NCI-H1417 treated with DMSO at 0.1 percent for 48 hours (cell line): ENCODE measurements at regions not wholly inside any gene's neighbourhood (a gene's known extent, or its start where the extent isn't known, plus 50 kb on each side); places are given as distances from the start of the nearest gene placed in this dataset.

Source experiments
- DNase-seq: peaks from one replicate; lab custom pipeline; 2025; lab: John Stamatoyannopoulos, UW

DNA sequence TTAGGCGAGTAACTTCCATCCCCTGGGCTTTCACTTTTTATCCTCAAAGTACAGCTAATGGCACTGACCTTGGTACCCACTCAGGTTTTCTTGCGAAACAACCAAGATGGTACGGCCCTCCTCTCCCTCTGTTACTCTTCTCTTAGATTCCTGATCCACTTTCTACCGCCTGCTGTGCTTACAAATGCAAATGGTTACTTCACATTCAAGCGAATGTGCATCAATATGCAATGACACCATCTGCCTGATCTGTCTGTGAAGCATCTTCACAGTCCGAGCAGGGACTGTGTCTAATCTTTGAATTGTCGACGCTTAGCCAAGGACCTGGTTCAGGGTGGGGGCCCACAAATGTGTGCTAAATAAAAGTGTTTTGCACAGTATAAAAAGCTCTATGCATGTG is 112.2 kb downstream of the TRIB2 start:
- DNase-seq, result no peak

GRCh38 chr2:12831016-12831415 is 114.3 kb downstream of the TRIB2 start:
- DNase-seq, result no peak

DNA sequence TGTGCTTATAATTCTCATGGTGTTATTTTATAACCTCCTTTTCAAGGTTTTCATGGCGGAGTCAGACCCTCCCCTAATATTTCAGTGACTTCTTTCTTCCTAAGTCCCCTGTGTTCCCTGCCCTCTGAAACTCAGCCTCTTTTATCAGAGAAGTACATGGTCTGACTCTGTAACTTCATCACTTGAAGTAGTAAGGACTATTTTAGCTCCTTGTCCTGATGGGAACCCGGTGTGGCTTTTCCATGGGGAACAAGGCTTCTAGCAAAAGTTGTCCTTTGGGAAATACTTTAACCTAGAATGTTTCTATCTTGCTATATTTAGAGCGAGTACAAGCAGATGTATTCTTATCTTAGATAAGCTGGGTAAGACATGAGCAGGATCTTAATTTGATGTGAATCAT is 117.5 kb downstream of the TRIB2 start:
- no peak for DNase-seq

GRCh38 chr2:12835733-12836132 is 119.0 kb downstream of the TRIB2 start:
- no peak for DNase-seq

- DNase-seq, result no peak
These were observed 122.6 kb downstream of the TRIB2 start for GRCh38 chr2:12839339-12839738.

DNA sequence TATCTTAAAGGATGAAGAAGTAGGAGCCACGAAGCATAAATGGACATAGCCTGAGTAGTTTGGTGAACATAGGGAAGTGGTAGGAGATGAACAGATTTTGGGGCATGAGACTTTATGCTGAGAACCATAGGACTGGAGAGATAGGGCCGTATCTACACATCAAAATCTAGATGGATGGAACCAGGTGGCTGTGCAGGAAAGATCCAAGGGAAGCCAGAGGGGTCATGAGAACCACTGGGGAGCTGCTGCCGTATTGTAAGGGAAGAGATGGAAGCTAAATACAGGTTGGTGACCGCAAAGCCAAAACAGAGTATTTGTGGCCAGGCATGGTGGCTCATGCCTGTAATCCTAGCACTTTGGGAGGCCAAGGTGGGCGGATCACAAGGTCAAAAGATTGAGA is 124.3 kb downstream of the TRIB2 start:
- DNase-seq, result no peak

DNA sequence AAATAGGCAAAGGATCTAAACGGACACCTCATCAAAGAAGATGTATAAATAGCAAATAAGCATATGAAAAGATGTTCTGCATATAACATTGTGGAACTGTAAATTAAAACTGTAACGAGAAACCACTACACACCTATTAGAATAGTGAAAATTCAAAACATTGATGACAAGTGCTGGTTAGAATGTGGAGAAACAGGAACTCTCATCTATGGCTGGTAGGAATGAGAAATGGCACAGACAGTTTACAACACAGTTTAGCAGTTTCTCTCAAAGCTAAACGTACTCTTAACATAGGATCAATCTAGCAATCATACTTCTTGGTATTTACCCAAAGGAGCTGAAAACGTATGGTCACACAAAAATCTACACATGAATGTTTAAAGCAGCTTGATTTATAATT is 126.2 kb downstream of the TRIB2 start:
- DNase-seq, result no peak

- DNase-seq, result no peak
These were observed 127.8 kb downstream of the TRIB2 start for GRCh38 chr2:12844511-12844910.

- DNase-seq, result no peak
These were observed 131.2 kb downstream of the TRIB2 start for GRCh38 chr2:12847694-12848575.

DNA sequence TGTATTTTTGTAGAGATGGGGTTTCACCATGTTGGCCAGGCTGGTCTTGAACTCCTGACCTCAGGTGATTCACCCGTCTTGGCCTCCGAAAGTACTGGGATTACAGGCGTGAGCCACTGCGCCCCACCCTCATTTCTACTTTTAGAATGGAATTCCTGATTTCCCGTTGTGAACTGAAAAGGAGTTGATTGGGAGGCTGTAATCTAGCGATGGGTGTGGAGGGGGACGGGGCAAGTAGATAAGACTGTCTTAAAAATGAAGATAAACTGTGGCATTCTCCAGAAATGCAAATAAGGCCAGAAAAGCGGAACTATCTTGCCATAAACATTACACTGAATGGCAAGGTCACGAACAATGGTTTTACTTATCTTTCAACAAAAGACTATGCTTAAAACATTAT is 135.4 kb downstream of the TRIB2 start:
- DNase-seq, result no peak

GRCh38 chr2:12854001-12854530 is 137.3 kb downstream of the TRIB2 start:
- DNase-seq, result no peak

GRCh38 chr2:12855508-12855907 is 138.8 kb downstream of the TRIB2 start:
- no peak for DNase-seq

DNA sequence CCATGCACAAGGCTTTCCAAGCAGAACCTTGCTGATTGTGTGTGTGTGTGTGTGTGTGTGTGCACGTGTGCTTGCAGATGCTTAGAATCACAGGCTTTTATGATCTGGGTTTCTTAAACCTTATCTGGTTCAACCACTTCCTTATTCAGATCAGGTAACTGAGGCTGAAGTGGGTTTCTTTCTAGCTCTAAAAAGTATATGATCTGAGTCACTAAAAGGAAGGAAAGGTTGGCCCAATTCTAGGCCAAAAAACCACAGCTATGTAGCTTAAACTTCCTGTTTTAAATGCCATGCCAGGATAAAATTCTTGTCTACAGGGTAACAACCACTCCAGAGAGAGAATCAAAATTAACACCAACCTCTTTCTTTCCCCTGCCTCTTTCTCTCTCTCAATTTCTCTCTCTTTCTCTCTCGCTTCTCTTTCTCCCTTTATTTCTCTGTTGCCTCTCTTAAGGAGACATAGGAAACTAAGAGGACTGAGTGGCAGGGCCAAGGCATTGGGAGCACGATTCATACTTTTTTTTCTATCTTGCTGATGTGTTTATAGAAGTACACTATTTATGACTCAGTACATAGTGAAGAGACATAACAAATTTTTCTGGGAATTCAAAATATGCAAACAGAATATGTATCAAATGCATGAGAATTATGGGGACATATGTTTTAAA is 140.3 kb downstream of the TRIB2 start:
- DNase-seq, result no peak

GRCh38 chr2:12857891-12858290 is 141.2 kb downstream of the TRIB2 start:
- DNase-seq, result no peak

- DNase-seq, result no peak
These were observed 142.1 kb downstream of the TRIB2 start for GRCh38 chr2:12858786-12859185.

DNA sequence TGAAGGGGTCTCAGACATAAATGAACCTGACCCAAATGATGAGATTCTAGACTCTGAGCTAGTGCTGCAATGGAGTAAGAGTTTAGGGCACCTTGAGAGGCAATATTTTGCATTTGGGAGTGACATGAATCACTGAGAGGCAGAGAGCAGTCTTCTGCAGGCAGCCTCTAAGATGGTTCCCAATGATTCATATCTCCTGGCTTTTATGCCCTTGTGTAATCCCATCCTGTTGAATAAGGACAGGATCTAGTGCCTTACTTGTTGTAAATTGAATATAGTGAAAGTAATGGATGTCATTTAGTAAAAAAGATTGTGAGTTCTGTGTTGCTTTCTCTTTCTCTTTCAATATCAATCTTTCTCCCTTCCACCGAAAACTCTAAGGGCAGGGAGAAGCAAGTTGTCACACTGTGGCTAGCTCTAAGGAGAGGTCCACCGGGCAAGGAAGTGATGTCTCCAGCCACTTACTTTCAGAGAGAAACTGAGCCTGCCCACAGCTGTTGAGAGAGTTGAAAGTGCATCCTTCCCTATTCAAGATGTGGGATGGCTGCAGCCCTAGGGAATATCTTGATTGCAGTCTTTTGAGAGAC is 144.7 kb downstream of the TRIB2 start:
- DNase-seq, result no peak

DNA sequence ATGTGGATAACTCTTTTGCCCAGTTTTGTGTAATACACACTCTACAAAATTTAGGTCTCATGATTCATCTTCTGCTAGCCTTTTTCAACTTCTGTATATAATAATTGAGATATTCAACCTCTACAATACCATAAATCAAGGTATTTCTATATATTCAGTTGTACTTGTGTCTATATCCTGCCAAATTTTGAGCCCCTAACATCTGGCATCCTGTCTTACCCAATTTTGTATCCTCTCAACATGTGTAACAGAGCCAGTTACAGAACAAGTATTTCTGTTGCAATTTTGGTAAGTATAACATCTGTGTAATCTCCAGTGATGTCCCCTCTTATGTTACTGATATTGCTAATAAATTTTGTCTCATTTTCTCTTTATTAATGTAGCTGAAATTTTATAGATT is 145.8 kb downstream of the TRIB2 start:
- DNase-seq, result no peak

DNA sequence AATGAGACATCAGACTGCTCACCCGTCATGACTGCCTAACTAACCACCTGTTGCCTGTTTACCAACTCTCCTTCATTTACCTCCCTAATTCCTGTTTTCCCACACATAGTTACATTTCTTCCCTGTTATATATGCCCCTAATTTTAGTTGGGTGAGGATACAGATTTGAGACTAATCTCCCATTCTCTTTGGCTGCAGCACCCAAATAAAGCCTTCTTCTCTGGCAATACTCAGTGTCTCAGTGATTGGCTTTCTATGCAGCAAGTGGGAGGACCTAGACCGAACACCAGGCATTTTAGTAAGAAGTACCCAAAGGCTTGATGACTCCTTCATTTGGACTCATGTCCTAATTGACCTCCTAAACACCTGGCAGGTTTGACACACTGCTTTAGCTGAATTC is 147.2 kb downstream of the TRIB2 start:
- no peak for DNase-seq

- no peak for DNase-seq
These were observed 151.0 kb downstream of the TRIB2 start for GRCh38 chr2:12867631-12868287.

DNA sequence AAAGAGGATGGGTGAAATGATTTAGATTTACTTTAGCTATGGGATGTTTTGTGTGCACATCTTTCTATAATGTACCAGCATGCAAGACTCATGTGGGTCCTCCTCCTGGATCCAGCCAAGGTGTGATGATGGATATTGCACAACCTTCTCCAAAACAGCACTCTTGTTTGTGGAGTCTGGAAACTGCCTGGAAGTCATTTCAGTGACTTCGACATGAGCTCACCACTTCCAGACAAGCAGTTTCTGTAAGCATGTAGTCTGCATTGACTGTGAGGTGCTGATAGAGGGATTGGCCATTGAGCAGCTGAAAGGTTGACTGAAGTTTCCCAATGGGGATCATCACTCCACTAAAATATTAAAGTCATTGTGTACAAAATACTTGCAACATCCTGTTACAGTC is 154.0 kb downstream of the TRIB2 start:
- no peak for DNase-seq

- no peak for DNase-seq
These were observed 155.1 kb downstream of the TRIB2 start for GRCh38 chr2:12871694-12872315.

DNA sequence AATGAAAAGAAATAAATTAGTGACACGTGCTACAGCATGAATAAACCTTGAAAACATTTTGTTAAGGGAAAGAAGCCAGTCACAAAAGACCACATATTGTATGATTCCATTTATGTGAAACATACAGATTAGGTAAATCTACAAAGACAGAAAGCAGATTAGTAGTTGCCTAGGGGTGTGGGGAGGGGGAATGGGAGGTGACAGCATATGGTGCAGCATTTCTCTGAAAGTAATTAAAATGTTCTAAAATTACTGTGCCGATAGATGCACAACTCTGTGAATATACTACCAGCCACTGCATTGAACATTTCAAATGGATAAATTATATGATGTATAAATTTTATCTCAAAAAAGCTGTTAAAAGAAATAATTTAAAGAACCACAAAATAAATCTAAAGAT is 161.0 kb downstream of the TRIB2 start:
- DNase-seq, result no peak
